Tibial nerve (tissue), 3 donors: ENCODE measurements at regions not wholly inside any gene's neighbourhood (a gene's known extent, or its start where the extent isn't known, plus 50 kb on each side); places are given as distances from the start of the nearest gene placed in this dataset.

ENCODE experiments used
- POLR2A ChIP-seq, 2 donors: fragments of 450-650 bp; IDR thresholded peaks; one replicate each; pipeline ENCODE4 v1.6.1; 2017; ENCODE audit warnings: antibody characterized with exemption in 2 of 2, mild to moderate bottlenecking in 2 of 2, moderate library complexity in 2 of 2
- TF ChIP-seq, protein P1 (sequence below), 5 experiments: fragments of 200-600 bp in 3 of 5; fragments of 450-650 bp in 2 of 5; sonication (generic) in 3 of 5; IDR thresholded peaks; one replicate each; pipeline ENCODE4 v1.5.1; 2016 to 2019; ENCODE audit warnings: antibody characterized with exemption in 5 of 5, mild to moderate bottlenecking in 3 of 5, moderate library complexity in 2 of 5

DNA sequence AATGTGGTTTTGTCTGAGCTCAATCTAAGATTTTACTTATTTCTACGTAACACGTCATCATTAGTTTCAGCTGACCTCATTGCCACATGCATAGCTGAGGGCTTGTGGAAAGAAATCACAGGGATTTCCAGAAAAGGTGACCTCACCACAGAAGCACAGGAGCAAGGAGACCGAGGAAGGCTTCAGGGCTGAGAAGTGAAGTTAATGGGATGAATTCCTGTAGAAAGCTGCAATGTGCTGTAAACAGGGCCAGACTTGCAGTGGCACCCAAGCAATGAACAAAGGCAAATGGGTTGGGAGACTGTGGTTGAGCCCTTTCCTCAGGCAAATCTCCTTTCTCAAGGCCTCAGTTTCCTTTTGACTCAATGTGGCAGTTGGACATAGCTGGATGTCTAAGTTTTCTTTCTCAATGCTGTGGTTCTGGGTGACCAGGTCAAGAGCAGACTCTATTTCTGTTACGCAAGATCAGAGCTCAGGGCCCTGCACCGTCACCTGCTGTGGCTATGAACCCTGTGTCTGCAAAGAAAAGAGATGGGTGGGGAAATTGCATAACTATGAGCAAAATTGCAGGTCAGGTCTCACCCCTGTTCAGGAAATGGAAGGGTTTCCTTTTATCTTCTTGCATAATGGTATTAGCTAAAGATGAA, 252.2 kb upstream of the TBL1XR1 start:
- TF ChIP-seq, protein P1, sequence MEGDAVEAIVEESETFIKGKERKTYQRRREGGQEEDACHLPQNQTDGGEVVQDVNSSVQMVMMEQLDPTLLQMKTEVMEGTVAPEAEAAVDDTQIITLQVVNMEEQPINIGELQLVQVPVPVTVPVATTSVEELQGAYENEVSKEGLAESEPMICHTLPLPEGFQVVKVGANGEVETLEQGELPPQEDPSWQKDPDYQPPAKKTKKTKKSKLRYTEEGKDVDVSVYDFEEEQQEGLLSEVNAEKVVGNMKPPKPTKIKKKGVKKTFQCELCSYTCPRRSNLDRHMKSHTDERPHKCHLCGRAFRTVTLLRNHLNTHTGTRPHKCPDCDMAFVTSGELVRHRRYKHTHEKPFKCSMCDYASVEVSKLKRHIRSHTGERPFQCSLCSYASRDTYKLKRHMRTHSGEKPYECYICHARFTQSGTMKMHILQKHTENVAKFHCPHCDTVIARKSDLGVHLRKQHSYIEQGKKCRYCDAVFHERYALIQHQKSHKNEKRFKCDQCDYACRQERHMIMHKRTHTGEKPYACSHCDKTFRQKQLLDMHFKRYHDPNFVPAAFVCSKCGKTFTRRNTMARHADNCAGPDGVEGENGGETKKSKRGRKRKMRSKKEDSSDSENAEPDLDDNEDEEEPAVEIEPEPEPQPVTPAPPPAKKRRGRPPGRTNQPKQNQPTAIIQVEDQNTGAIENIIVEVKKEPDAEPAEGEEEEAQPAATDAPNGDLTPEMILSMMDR (IDR thresholded peaks at IDR 0.05) = no peak
- no peak for TF ChIP-seq POLR2A (IDR thresholded peaks at IDR 0.05)
